ENCODE measurements at regions not wholly inside any gene's neighbourhood (a gene's known extent, or its start where the extent isn't known, plus 50 kb on each side); places are given as distances from the start of the nearest gene placed in this dataset.

- no peak for DNase-seq (ENCODE audit: low read depth in 2 of 3, low spot score in 2 of 3)
Observed at GRCh38 chr18:10301831-10302483, 152.5 kb upstream of the APCDD1 start.

GRCh38 chr18:10303171-10303570 is 151.3 kb upstream of the APCDD1 start:
- DNase-seq (ENCODE audit: low read depth in 2 of 3, low spot score in 2 of 3): no peak

- no peak for DNase-seq (ENCODE audit: low read depth in 2 of 3, low spot score in 2 of 3)
Observed at GRCh38 chr18:10304853-10305252, 149.6 kb upstream of the APCDD1 start.

GRCh38 chr18:10306779-10307178 is 147.7 kb upstream of the APCDD1 start:
- no peak for DNase-seq (ENCODE audit: low read depth in 2 of 3, low spot score in 2 of 3)

- no peak for DNase-seq (ENCODE audit: low read depth in 2 of 3, low spot score in 2 of 3)
Observed at GRCh38 chr18:10308154-10308553, 146.3 kb upstream of the APCDD1 start.

GRCh38 chr18:10310626-10311025 is 143.8 kb upstream of the APCDD1 start:
- DNase-seq (ENCODE audit: low read depth in 2 of 3, low spot score in 2 of 3): no peak

GRCh38 chr18:10312326-10313015 is 142.0 kb upstream of the APCDD1 start:
- no peak for DNase-seq (ENCODE audit: low read depth in 2 of 3, low spot score in 2 of 3)

GRCh38 chr18:10313016-10313342 is 141.5 kb upstream of the APCDD1 start:
- no peak for DNase-seq (ENCODE audit: low read depth in 2 of 3, low spot score in 2 of 3)

- DNase-seq (ENCODE audit: low read depth in 2 of 3, low spot score in 2 of 3): no peak
Observed at GRCh38 chr18:10314066-10314465, 140.4 kb upstream of the APCDD1 start.

GRCh38 chr18:10315522-10315921 is 138.9 kb upstream of the APCDD1 start:
- no peak for DNase-seq (ENCODE audit: low read depth in 2 of 3, low spot score in 2 of 3)

GRCh38 chr18:10316778-10317177 is 137.7 kb upstream of the APCDD1 start:
- no peak for DNase-seq (ENCODE audit: low read depth in 2 of 3, low spot score in 2 of 3)

GRCh38 chr18:10317864-10318690 is 136.4 kb upstream of the APCDD1 start:
- DNase-seq (ENCODE audit: low read depth in 2 of 3, low spot score in 2 of 3): no peak

GRCh38 chr18:10318691-10318970 is 135.8 kb upstream of the APCDD1 start:
- DNase-seq (ENCODE audit: low read depth in 2 of 3, low spot score in 2 of 3): no peak

- no peak for DNase-seq (ENCODE audit: low read depth in 2 of 3, low spot score in 2 of 3)
Observed at GRCh38 chr18:10319026-10319425, 135.4 kb upstream of the APCDD1 start.

- no peak for DNase-seq (ENCODE audit: low read depth in 2 of 3, low spot score in 2 of 3)
Observed at GRCh38 chr18:10319914-10320600, 134.4 kb upstream of the APCDD1 start.

- no peak for DNase-seq (ENCODE audit: low read depth in 2 of 3, low spot score in 2 of 3)
Observed at GRCh38 chr18:10320791-10321190, 133.6 kb upstream of the APCDD1 start.

GRCh38 chr18:10321576-10321975 is 132.9 kb upstream of the APCDD1 start:
- no peak for DNase-seq (ENCODE audit: low read depth in 2 of 3, low spot score in 2 of 3)

- DNase-seq (ENCODE audit: low read depth in 2 of 3, low spot score in 2 of 3): no peak
Observed at GRCh38 chr18:10322004-10322403, 132.4 kb upstream of the APCDD1 start.

GRCh38 chr18:10322435-10322834 is 132.0 kb upstream of the APCDD1 start:
- no peak for DNase-seq (ENCODE audit: low read depth in 2 of 3, low spot score in 2 of 3)

GRCh38 chr18:10329101-10329500 is 125.3 kb upstream of the APCDD1 start:
- no peak for DNase-seq (ENCODE audit: low read depth in 2 of 3, low spot score in 2 of 3)

GRCh38 chr18:10330428-10330827 is 124.0 kb upstream of the APCDD1 start:
- no peak for DNase-seq (ENCODE audit: low read depth in 2 of 3, low spot score in 2 of 3)

GRCh38 chr18:10332452-10332851 is 122.0 kb upstream of the APCDD1 start:
- DNase-seq (ENCODE audit: low read depth in 2 of 3, low spot score in 2 of 3): no peak
